ENCODE measurements at regions not wholly inside any gene's neighbourhood (a gene's known extent, or its start where the extent isn't known, plus 50 kb on each side); places are given as distances from the start of the nearest gene placed in this dataset.

DNA sequence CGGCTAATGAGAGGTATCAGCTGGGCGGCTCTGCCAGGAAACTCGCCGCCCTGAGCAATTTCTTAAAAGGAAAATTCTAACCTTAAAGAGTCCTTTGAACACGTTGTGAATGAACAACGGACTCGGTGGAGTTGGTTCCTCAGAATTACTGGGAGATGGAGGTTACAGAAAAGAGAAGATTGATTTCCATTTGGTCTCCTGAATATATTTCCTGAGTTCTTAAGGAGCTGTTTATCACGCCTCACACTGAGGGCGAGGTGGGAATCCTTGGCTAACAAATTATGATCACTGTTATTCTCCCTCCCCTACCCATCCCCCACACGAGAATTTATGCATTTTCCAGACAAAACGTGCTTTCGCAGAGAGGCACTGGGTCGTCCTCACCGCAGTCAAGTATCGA lies 194.5 kb upstream of the C14orf180 start:
- TF ChIP-seq POLR2A (IDR thresholded peaks at IDR 0.05): no peak
- TF ChIP-seq, protein P1, sequence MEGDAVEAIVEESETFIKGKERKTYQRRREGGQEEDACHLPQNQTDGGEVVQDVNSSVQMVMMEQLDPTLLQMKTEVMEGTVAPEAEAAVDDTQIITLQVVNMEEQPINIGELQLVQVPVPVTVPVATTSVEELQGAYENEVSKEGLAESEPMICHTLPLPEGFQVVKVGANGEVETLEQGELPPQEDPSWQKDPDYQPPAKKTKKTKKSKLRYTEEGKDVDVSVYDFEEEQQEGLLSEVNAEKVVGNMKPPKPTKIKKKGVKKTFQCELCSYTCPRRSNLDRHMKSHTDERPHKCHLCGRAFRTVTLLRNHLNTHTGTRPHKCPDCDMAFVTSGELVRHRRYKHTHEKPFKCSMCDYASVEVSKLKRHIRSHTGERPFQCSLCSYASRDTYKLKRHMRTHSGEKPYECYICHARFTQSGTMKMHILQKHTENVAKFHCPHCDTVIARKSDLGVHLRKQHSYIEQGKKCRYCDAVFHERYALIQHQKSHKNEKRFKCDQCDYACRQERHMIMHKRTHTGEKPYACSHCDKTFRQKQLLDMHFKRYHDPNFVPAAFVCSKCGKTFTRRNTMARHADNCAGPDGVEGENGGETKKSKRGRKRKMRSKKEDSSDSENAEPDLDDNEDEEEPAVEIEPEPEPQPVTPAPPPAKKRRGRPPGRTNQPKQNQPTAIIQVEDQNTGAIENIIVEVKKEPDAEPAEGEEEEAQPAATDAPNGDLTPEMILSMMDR (IDR thresholded peaks at IDR 0.05): no peak

Data from breast epithelium (tissue), 3 donors.